Astrocyte (in vitro differentiated cells and primary cell): ENCODE measurements at regions not wholly inside any gene's neighbourhood (a gene's known extent, or its start where the extent isn't known, plus 50 kb on each side); places are given as distances from the start of the nearest gene placed in this dataset.

Experiments used
- DNase-seq: peaks from one replicate; pipeline ENCODE4 v3.0.0-alpha.2; 2010; ENCODE audit warnings: low read depth
- FAIRE-seq: peaks from 2 replicates; lab custom pipeline; 2011; peaks lifted over from hg19 to GRCh38; lab: Jason Lieb, UNC
- H2AFZ ChIP-seq: 2 replicates; pipeline ENCODE4 v1.6.0; 2012; ENCODE audit warnings: low read depth, low read length, inconsistent platforms
- H3K27ac ChIP-seq: 2 replicates; pipeline ENCODE4 v1.5.1; 2011; ENCODE audit warnings: low read depth, low read length, inconsistent platforms
- H3K27me3 ChIP-seq: 2 replicates; pipeline ENCODE4 v1.6.0; 2011; ENCODE audit warnings: low read length, inconsistent platforms; ENCODE audit not compliant: insufficient read depth
- H3K36me3 ChIP-seq: 2 replicates; pipeline ENCODE4 v1.5.1; 2011; ENCODE audit warnings: low read length, inconsistent platforms; ENCODE audit not compliant: insufficient read depth
- H3K4me1 ChIP-seq: 2 replicates; pipeline ENCODE4 v1.5.1; 2011; ENCODE audit warnings: low read length, inconsistent platforms; ENCODE audit not compliant: insufficient read depth
- H3K4me2 ChIP-seq: 2 replicates; pipeline ENCODE4 v1.6.0; 2012; ENCODE audit warnings: low read length, inconsistent platforms
- H3K4me3 ChIP-seq: 2 replicates; pipeline ENCODE4 v1.5.1; 2011; ENCODE audit warnings: low read depth, mild to moderate bottlenecking, low read length, inconsistent platforms; ENCODE audit not compliant: insufficient read depth
- H3K79me2 ChIP-seq: 2 replicates; pipeline ENCODE4 v1.6.0; 2012; ENCODE audit warnings: mild to moderate bottlenecking, low read length, inconsistent platforms; ENCODE audit not compliant: insufficient read depth
- H3K9ac ChIP-seq: 2 replicates; pipeline ENCODE4 v1.6.0; 2012; ENCODE audit warnings: mild to moderate bottlenecking, low read length, inconsistent platforms
- H3K9me3 ChIP-seq: 2 replicates; pipeline ENCODE4 v1.5.1; 2012; ENCODE audit warnings: low read depth, mild to moderate bottlenecking, low read length, inconsistent platforms; ENCODE audit not compliant: insufficient read depth
- H4K20me1 ChIP-seq: 2 replicates; pipeline ENCODE4 v1.6.0; 2012; ENCODE audit warnings: low read length, inconsistent platforms; ENCODE audit not compliant: insufficient read depth
- H3K27ac Mint-ChIP-seq: one replicate; pipeline ENCODE4 v1.8.0; 2021; ENCODE audit warnings: mild to moderate bottlenecking, mixed read lengths; ENCODE audit not compliant: unreplicated experiment
- H3K27me3 Mint-ChIP-seq: one replicate; pipeline ENCODE4 v1.8.0; 2021; ENCODE audit warnings: low read depth, mixed read lengths; ENCODE audit not compliant: unreplicated experiment
- H3K36me3 Mint-ChIP-seq: one replicate; pipeline ENCODE4 v1.8.0; 2021; ENCODE audit warnings: low read depth, mixed read lengths; ENCODE audit not compliant: unreplicated experiment
- H3K4me1 Mint-ChIP-seq: one replicate; pipeline ENCODE4 v1.8.0; 2021; ENCODE audit warnings: low read depth, mixed read lengths; ENCODE audit not compliant: unreplicated experiment
- H3K4me3 Mint-ChIP-seq: one replicate; pipeline ENCODE4 v1.8.0; 2021; ENCODE audit warnings: mild to moderate bottlenecking, moderate library complexity, mixed read lengths; ENCODE audit not compliant: unreplicated experiment
- H3K9me3 Mint-ChIP-seq: one replicate; pipeline ENCODE4 v1.8.0; 2021; ENCODE audit warnings: mild to moderate bottlenecking, mixed read lengths; ENCODE audit not compliant: unreplicated experiment
- EZH2 ChIP-seq: IDR thresholded peaks from 2 replicates; pipeline ENCODE4 v1.6.1; 2012; ENCODE audit warnings: mild to moderate bottlenecking, low read length, inconsistent platforms; ENCODE audit not compliant: insufficient read depth
- TF ChIP-seq, protein P1 (sequence below): IDR thresholded peaks from 2 replicates; pipeline ENCODE4 v1.5.1; 2011; ENCODE audit warnings: low read depth, mild to moderate bottlenecking, inconsistent platforms, low read length, moderate library complexity; ENCODE audit not compliant: insufficient read depth

DNA sequence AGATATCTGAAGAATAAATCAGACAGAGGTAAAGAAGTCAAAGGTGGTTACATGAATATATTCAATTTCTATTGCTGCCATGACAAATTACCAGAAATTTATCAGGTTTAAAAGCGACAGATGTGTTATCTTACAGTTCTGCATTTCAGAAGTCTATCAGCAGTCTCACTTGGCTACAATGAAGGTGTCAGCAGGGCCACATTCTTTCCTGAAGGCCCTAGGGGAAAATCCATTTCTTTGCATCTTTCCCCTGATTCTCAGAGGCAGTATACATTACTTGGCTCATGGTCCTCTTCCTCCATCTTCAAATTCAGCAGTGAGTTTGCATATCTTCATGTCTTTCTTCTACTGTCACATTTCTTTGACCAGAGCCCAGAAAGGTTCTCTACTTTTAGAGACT is 145.8 kb upstream of the GULP1 start:
- H3K4me3 ChIP-seq: no peak overlapping the region
- no peak overlapping the region for H3K27ac ChIP-seq
- H3K36me3 Mint-ChIP-seq: no peaks in the 10 kb centered on the region
- H3K27me3 Mint-ChIP-seq: no peaks in the 10 kb centered on the region
- H3K27ac Mint-ChIP-seq: no peak overlapping the region
- no peaks in the 10 kb centered on the region for H3K9me3 Mint-ChIP-seq
- H3K9ac ChIP-seq: no peak overlapping the region
- TF ChIP-seq, protein P1, sequence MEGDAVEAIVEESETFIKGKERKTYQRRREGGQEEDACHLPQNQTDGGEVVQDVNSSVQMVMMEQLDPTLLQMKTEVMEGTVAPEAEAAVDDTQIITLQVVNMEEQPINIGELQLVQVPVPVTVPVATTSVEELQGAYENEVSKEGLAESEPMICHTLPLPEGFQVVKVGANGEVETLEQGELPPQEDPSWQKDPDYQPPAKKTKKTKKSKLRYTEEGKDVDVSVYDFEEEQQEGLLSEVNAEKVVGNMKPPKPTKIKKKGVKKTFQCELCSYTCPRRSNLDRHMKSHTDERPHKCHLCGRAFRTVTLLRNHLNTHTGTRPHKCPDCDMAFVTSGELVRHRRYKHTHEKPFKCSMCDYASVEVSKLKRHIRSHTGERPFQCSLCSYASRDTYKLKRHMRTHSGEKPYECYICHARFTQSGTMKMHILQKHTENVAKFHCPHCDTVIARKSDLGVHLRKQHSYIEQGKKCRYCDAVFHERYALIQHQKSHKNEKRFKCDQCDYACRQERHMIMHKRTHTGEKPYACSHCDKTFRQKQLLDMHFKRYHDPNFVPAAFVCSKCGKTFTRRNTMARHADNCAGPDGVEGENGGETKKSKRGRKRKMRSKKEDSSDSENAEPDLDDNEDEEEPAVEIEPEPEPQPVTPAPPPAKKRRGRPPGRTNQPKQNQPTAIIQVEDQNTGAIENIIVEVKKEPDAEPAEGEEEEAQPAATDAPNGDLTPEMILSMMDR: no peak
- TF ChIP-seq EZH2: no peak
- no peak for FAIRE-seq
- H3K4me2 ChIP-seq: no peak overlapping the region
- no peak for DNase-seq
- H3K4me1 ChIP-seq: no peaks in the 10 kb centered on the region
- peaks cover 15% of the 10 kb centered on the region for H3K4me1 Mint-ChIP-seq
- H2AFZ ChIP-seq: no peak overlapping the region
- no peaks in the 10 kb centered on the region for H3K79me2 ChIP-seq
- H4K20me1 ChIP-seq: no peaks in the 10 kb centered on the region
- no peaks in the 10 kb centered on the region for H3K36me3 ChIP-seq
- H3K4me3 Mint-ChIP-seq: no peak overlapping the region
- H3K9me3 ChIP-seq: no peaks in the 10 kb centered on the region
- no peaks in the 10 kb centered on the region for H3K27me3 ChIP-seq

DNA sequence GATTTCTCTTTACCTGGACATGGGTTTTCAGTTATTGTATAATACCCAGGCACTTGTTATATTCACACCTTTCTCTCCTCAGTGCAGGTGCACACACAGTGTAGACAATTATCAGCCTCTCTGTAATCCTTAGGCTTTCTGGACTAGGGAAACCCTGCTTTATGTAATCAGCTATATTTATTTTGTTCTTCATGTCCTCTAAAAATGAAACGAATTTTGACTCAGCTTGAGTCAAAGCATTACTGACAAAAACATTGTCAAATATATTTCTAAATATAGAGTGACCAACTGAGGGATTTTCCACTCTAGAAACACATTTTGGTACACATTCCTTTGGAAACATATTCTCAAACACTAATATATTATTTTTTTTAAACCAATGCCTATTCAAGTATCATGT is 144.8 kb upstream of the GULP1 start:
- Histone ChIP-seq H3K4me2 (no peak overlapping the region), H3K4me3 (no peak overlapping the region), H3K9me3 (no peaks in the 10 kb centered on the region), H3K27ac (no peak overlapping the region), H3K79me2 (no peaks in the 10 kb centered on the region), H3K9ac (no peak overlapping the region), H4K20me1 (no peaks in the 10 kb centered on the region), H2AFZ (no peak overlapping the region), H3K36me3 (no peaks in the 10 kb centered on the region), H3K4me1 (no peaks in the 10 kb centered on the region), H3K27me3 (no peaks in the 10 kb centered on the region)
- H3K4me3 Mint-ChIP-seq: no peak overlapping the region
- no peaks in the 10 kb centered on the region for H3K9me3 Mint-ChIP-seq
- DNase-seq: no peak
- FAIRE-seq: no peak
- H3K27me3 Mint-ChIP-seq: no peaks in the 10 kb centered on the region
- peaks cover 14% of the 10 kb centered on the region for H3K4me1 Mint-ChIP-seq
- H3K27ac Mint-ChIP-seq: no peak overlapping the region
- H3K36me3 Mint-ChIP-seq: no peaks in the 10 kb centered on the region
- no peak for TF ChIP-seq EZH2
- TF ChIP-seq, protein P1: no peak

DNA sequence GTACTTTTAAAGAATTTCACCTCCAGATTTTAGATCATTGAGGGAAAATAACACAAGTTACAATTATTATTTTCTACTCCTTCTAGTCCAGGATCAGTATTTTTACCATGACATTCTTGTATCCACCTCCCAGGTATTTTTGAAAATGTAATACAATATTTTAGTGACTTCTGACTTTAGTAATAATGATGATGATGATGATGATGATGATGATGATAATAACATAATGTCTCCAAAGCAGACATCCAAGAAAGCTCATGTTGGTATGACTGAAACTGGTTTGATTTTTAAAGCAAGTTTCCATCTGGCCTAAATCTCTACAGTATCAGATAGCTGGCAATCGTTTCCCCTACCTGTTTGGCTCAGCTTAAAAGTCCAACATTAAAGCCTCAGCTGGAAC is 140.0 kb upstream of the GULP1 start:
- no peak overlapping the region for H3K4me2 ChIP-seq
- no peak overlapping the region for H3K9ac ChIP-seq
- no peak for DNase-seq
- no peak overlapping the region for H2AFZ ChIP-seq
- H3K4me3 ChIP-seq: no peak overlapping the region
- no peaks in the 10 kb centered on the region for H3K36me3 ChIP-seq
- Mint-ChIP-seq H3K27ac (no peak overlapping the region), H3K9me3 (no peaks in the 10 kb centered on the region), H3K36me3 (no peaks in the 10 kb centered on the region), H3K27me3 (no peaks in the 10 kb centered on the region), H3K4me1 (no peaks in the 10 kb centered on the region), H3K4me3 (no peak overlapping the region)
- no peak for FAIRE-seq
- H4K20me1 ChIP-seq: no peaks in the 10 kb centered on the region
- no peaks in the 10 kb centered on the region for H3K4me1 ChIP-seq
- no peak overlapping the region for H3K27ac ChIP-seq
- no peaks in the 10 kb centered on the region for H3K9me3 ChIP-seq
- TF ChIP-seq, protein P1: no peak
- TF ChIP-seq EZH2: no peak
- H3K79me2 ChIP-seq: no peaks in the 10 kb centered on the region
- no peaks in the 10 kb centered on the region for H3K27me3 ChIP-seq
